H1 (cell line): ENCODE measurements at regions not wholly inside any gene's neighbourhood (a gene's known extent, or its start where the extent isn't known, plus 50 kb on each side); places are given as distances from the start of the nearest gene placed in this dataset.

Source experiments
- CTCF ChIA-PET: fragments of 300-600 bp; sonication (Branson Sonifier 250); formaldehyde crosslinking; loops from one replicate; lab custom pipeline; 2021; ENCODE audit not compliant: partially characterized antibody; lab: Charles Lee
- POLR2A ChIA-PET: fragments of 300-600 bp; sonication (Branson Sonifier 250); formaldehyde crosslinking; loops from one replicate; lab custom pipeline; 2021; ENCODE audit warnings: inconsistent platforms; ENCODE audit not compliant: partially characterized antibody; lab: Charles Lee
- DNase-seq, 2 experiments: peaks; one replicate each; pipeline versions ENCODE4 v3.0.0 to v3.0.0-alpha.2; 2010 to 2022; ENCODE audit warnings: low spot score in 2 of 2, low read depth in 1 of 2, mixed read lengths in 1 of 2
- FAIRE-seq: peaks from 2 replicates; lab custom pipeline; 2011; peaks lifted over from hg19 to GRCh38; lab: Jason Lieb, UNC
- H2AFZ ChIP-seq: 2 replicates; pipeline ENCODE4 v1.8.1; 2012; ENCODE audit warnings: low read length, inconsistent platforms
- H2AK5ac ChIP-seq: 2 replicates; pipeline ENCODE4 v1.6.1; 2013; ENCODE audit warnings: low read depth, low read length
- H2BK120ac ChIP-seq: replicated peaks from 2 replicates; pipeline ENCODE3; 2013; ENCODE audit warnings: low read depth, low read length, inconsistent platforms
- H2BK12ac ChIP-seq: 2 replicates; pipeline ENCODE4 v1.6.1; 2013; ENCODE audit warnings: low read depth, low read length
- H2BK15ac ChIP-seq: 2 replicates; pipeline ENCODE4 v1.6.1; 2013; ENCODE audit warnings: low read length
- H2BK20ac ChIP-seq: 2 replicates; pipeline ENCODE4 v1.6.1; 2013; ENCODE audit warnings: low read length
- H2BK5ac ChIP-seq: 2 replicates; pipeline ENCODE4 v1.6.1; 2013; ENCODE audit warnings: low read depth, low read length
- H3K14ac ChIP-seq: 2 replicates; pipeline ENCODE4 v1.6.1; 2013; ENCODE audit warnings: inconsistent platforms; ENCODE audit not compliant: insufficient read length
- H3K18ac ChIP-seq: 2 replicates; pipeline ENCODE4 v1.6.1; 2013; ENCODE audit warnings: low read length; ENCODE audit errors: extremely low read depth
- H3K23ac ChIP-seq: 2 replicates; pipeline ENCODE4 v1.6.1; 2013; ENCODE audit warnings: inconsistent platforms; ENCODE audit not compliant: insufficient read length
- H3K23me2 ChIP-seq: 2 replicates; pipeline ENCODE4 v1.6.1; 2013; ENCODE audit warnings: low read depth, low read length
- H3K27ac ChIP-seq: 2 replicates; pipeline ENCODE4 v1.6.1; 2011; ENCODE audit warnings: low read depth, low read length, inconsistent platforms
- H3K27me3 ChIP-seq, 4 experiments: replicated peaks in 1 of 4; 1 replicate in 1 of 4; 2 replicates in 3 of 4; pipeline versions ENCODE4 v1.6.1 to v1.8.1; 2011 to 2013; ENCODE audit warnings: low read length in 3 of 4, mild to moderate bottlenecking in 3 of 4, inconsistent platforms in 2 of 4, mixed read lengths in 2 of 4, moderate library complexity in 1 of 4; ENCODE audit not compliant: control insufficient read depth in 3 of 4, insufficient read depth in 3 of 4; ENCODE audit errors: extremely low read depth in 1 of 4
- H3K36me3 ChIP-seq, 4 experiments: 2 replicates each; pipeline versions ENCODE4 v1.6.1 to v1.8.1; 2011 to 2013; ENCODE audit warnings: mild to moderate bottlenecking in 4 of 4, low read length in 3 of 4, moderate library complexity in 2 of 4, control low read depth in 1 of 4, inconsistent platforms in 1 of 4; ENCODE audit not compliant: insufficient read depth in 4 of 4, control insufficient read depth in 2 of 4
- H3K4ac ChIP-seq: replicated peaks from 2 replicates; pipeline ENCODE3; 2013; ENCODE audit warnings: low read length, low read depth, mixed read lengths, inconsistent platforms; ENCODE audit not compliant: insufficient read length
- H3K4me1 ChIP-seq, 4 experiments: replicated peaks in 1 of 4; 1 replicate in 1 of 4; 2 replicates in 3 of 4; pipeline versions ENCODE4 v1.6.1 to v1.8.1; 2011 to 2013; ENCODE audit warnings: low read length in 3 of 4, inconsistent platforms in 2 of 4, mixed read lengths in 1 of 4; ENCODE audit not compliant: insufficient read depth in 4 of 4, control insufficient read depth in 3 of 4
- H3K4me2 ChIP-seq, 2 experiments: 2 replicates each; pipeline versions ENCODE4 v1.6.1 to v1.8.1; 2011 to 2013; ENCODE audit warnings: low read depth in 2 of 2, low read length in 2 of 2, control low read depth in 1 of 2, inconsistent platforms in 1 of 2, mild to moderate bottlenecking in 1 of 2; ENCODE audit not compliant: insufficient read depth in 1 of 2
- H3K4me3 ChIP-seq, 4 experiments: fragments of 200-600, 300-600 bp in 1 of 4; sonication (generic), shearing (Covaris generic), sonication (Bioruptor Twin) in 1 of 4; 2 replicates each; pipeline versions ENCODE4 v1.5.1 to v1.8.1; 2011 to 2016; ENCODE audit warnings: low read length in 4 of 4, low read depth in 3 of 4, control low read depth in 2 of 4, inconsistent platforms in 2 of 4, mild to moderate bottlenecking in 2 of 4, mixed read lengths in 1 of 4, moderate library complexity in 1 of 4; ENCODE audit not compliant: insufficient read depth in 2 of 4; ENCODE audit errors: extremely low read depth in 1 of 4
- H3K56ac ChIP-seq: replicated peaks from 2 replicates; pipeline ENCODE3; 2013; ENCODE audit warnings: low read depth, mild to moderate bottlenecking, mixed read lengths, low read length, inconsistent platforms; ENCODE audit not compliant: insufficient read length
- H3K79me1 ChIP-seq: 2 replicates; pipeline ENCODE4 v1.6.1; 2013; ENCODE audit warnings: low read depth, low read length, control low read depth
- H3K79me2 ChIP-seq, 2 experiments: 2 replicates each; pipeline versions ENCODE4 v1.6.1 to v1.8.1; 2012 to 2013; ENCODE audit warnings: low read length in 2 of 2, mild to moderate bottlenecking in 2 of 2, inconsistent platforms in 1 of 2; ENCODE audit not compliant: insufficient read depth in 2 of 2, control insufficient read depth in 1 of 2
- H3K9ac ChIP-seq, 4 experiments: replicated peaks in 1 of 4; 1 replicate in 1 of 4; 2 replicates in 3 of 4; pipeline versions ENCODE4 v1.6.1 to v1.8.1; 2011 to 2013; ENCODE audit warnings: low read depth in 3 of 4, low read length in 3 of 4, control low read depth in 2 of 4, mild to moderate bottlenecking in 2 of 4, moderate library complexity in 2 of 4, inconsistent platforms in 1 of 4; ENCODE audit errors: extremely low read depth in 1 of 4
- H3K9me3 ChIP-seq, 2 experiments: 2 replicates each; pipeline versions ENCODE4 v1.6.1 to v1.8.1; 2012 to 2013; ENCODE audit warnings: mild to moderate bottlenecking in 2 of 2, moderate library complexity in 2 of 2, control low read depth in 1 of 2, inconsistent platforms in 1 of 2, low read depth in 1 of 2, low read length in 1 of 2, mixed read lengths in 1 of 2; ENCODE audit not compliant: insufficient read depth in 2 of 2
- H4K20me1 ChIP-seq, 2 experiments: replicated peaks in 1 of 2; 2 replicates each; pipeline versions ENCODE3 to v1.8.1; 2011 to 2013; ENCODE audit warnings: inconsistent platforms in 2 of 2, low read length in 2 of 2, mild to moderate bottlenecking in 1 of 2; ENCODE audit not compliant: insufficient read depth in 2 of 2, control insufficient read depth in 1 of 2
- H4K5ac ChIP-seq: 2 replicates; pipeline ENCODE4 v1.6.1; 2013; ENCODE audit warnings: low read length, low read depth, mixed read lengths, inconsistent platforms; ENCODE audit not compliant: insufficient read length
- H4K8ac ChIP-seq: 2 replicates; pipeline ENCODE4 v1.8.0; 2013; ENCODE audit warnings: mild to moderate bottlenecking, moderate library complexity, low read length, inconsistent platforms; ENCODE audit not compliant: insufficient read depth; ENCODE audit errors: extremely low read depth
- H4K91ac ChIP-seq: replicated peaks from 2 replicates; pipeline ENCODE3; 2013; ENCODE audit warnings: low read length, mixed read lengths, inconsistent platforms; ENCODE audit not compliant: insufficient read length
- CHD1 ChIP-seq: IDR thresholded peaks from 2 replicates; pipeline ENCODE4 v1.6.1; 2012; ENCODE audit warnings: low read depth, low read length, improper control_type of control experiment
- WGBS, 2 experiments: shearing (Covaris generic) in 1 of 2; methylation state at CpG; one replicate each; pipeline versions ENCODE4 v1.1.6 to v1.1.7; 2013 to 2015; ENCODE audit warnings: low lambda C conversion rate in 2 of 2, mixed read lengths in 2 of 2, inconsistent platforms in 1 of 2, low coverage in 1 of 2, missing lambda C conversion rate in 1 of 2; ENCODE audit not compliant: insufficient replicate concordance in 2 of 2, insufficient coverage in 1 of 2, insufficient read length in 1 of 2; ENCODE audit errors: extremely low coverage in 1 of 2, missing lambda C conversion rate in 1 of 2; 5-methylcytosine and 5-hydroxymethylcytosine counted together

- peaks cover 0 to 3% (median 0%) of the 10 kb centered on the region in 4 experiments; a peak in 1 of 7 replicates for H3K4me1 ChIP-seq
- no peak overlapping the region for H3K23ac ChIP-seq
- 87% methylated on average over 5 of the region's 5 CpGs; no CpG with 5 or more reads in 1 of the 2 experiments for WGBS, 2 experiments
- no peak overlapping the region for H3K4me2 ChIP-seq
- no peak overlapping the region for H3K4me3 ChIP-seq
- H3K56ac ChIP-seq, result no peak overlapping the region
- DNase-seq, result no peak
- peaks cover 7 to 15% of the 10 kb centered on the region in 2 experiments; a peak in 3 of 4 replicates for H3K9me3 ChIP-seq
- H3K36me3 ChIP-seq, result no peaks in the 10 kb centered on the region
- no peak overlapping the region for H3K14ac ChIP-seq
- no peak for FAIRE-seq
- H2BK20ac ChIP-seq, result no peak overlapping the region
- no peak overlapping the region for H3K4ac ChIP-seq
- no peaks in the 10 kb centered on the region for H3K27me3 ChIP-seq
- ChIA-PET CTCF (interaction anchor here (1.0 to 2.6 kb wide), 6 partner anchors 15 to 123 kb away, joined by 3 to 10 read pairs (median 5); no protein-coding TSS in a partner anchor), POLR2A (interaction anchor here (1.0 to 1.2 kb wide), 3 partner anchors 46 to 60 kb away, joined by 3 to 4 read pairs (median 4); no protein-coding TSS in a partner anchor)
- H2BK5ac ChIP-seq, result no peak overlapping the region
- no peaks in the 10 kb centered on the region for H3K79me2 ChIP-seq
- H4K20me1 ChIP-seq, result no peaks in the 10 kb centered on the region
- H4K5ac ChIP-seq, result no peak overlapping the region
- no peak overlapping the region for H3K18ac ChIP-seq
- peaks cover 3% of the 10 kb centered on the region; the same call in 1 of the 2 replicates for H3K23me2 ChIP-seq
- H3K27ac ChIP-seq, result no peak overlapping the region
- no peak overlapping the region for H2AFZ ChIP-seq
- no peak overlapping the region for H3K9ac ChIP-seq
- H3K79me1 ChIP-seq, result no peaks in the 10 kb centered on the region
- H2AK5ac ChIP-seq, result no peak overlapping the region
- H2BK12ac ChIP-seq, result no peak overlapping the region
- H4K8ac ChIP-seq, result no peak overlapping the region
- H2BK120ac ChIP-seq, result no peak overlapping the region
- no peak overlapping the region for H4K91ac ChIP-seq
- no peak overlapping the region for H2BK15ac ChIP-seq
- TF ChIP-seq CHD1, result no peak
Measured at GRCh38 chr2:41993435-41993925, 54.3 kb upstream of the PKDCC start.
